22Rv1 (cell line): ENCODE measurements at regions not wholly inside any gene's neighbourhood (a gene's known extent, or its start where the extent isn't known, plus 50 kb on each side); places are given as distances from the start of the nearest gene placed in this dataset.
"Not testable (repeated sequence)": the region's sequence is repeated elsewhere in the genome, so short reads cannot be mapped to it uniquely, and the experiment has no call there.

Experiments
- H3K27ac ChIP-seq: fragments of 450-650 bp; 2 replicates; pipeline ENCODE4 v1.5.1; 2017
- CTCF ChIP-seq: fragments of 450-650 bp; IDR thresholded peaks from 2 replicates; pipeline ENCODE4 v1.5.1; 2017; ENCODE audit warnings: mild to moderate bottlenecking
- ZFX ChIP-seq: fragments of 450-650 bp; IDR thresholded peaks from 2 replicates; pipeline ENCODE4 v1.6.1; 2017; ENCODE audit warnings: antibody characterized with exemption, borderline replicate concordance

GRCh38 chr12:22115711-22116110, 69.7 kb downstream of the CMAS start:
- no peak for TF ChIP-seq CTCF
- TF ChIP-seq ZFX = no peak
- no peak overlapping the region for H3K27ac ChIP-seq

- TF ChIP-seq ZFX (no peak), CTCF (no peak)
- no peak overlapping the region for H3K27ac ChIP-seq
Measured at GRCh38 chr12:22116376-22116775, 70.4 kb downstream of the CMAS start.

- no peak for TF ChIP-seq CTCF
- no peak for TF ChIP-seq ZFX
- no peak overlapping the region for H3K27ac ChIP-seq
Measured at GRCh38 chr12:22117563-22118237, 71.7 kb downstream of the CMAS start.

- TF ChIP-seq ZFX (no peak), CTCF (no peak)
- H3K27ac ChIP-seq = no peak overlapping the region
Measured at GRCh38 chr12:22118238-22118790, 72.3 kb downstream of the CMAS start.

GRCh38 chr12:22121224-22121623, 75.2 kb downstream of the CMAS start:
- no peak overlapping the region for H3K27ac ChIP-seq
- TF ChIP-seq CTCF (peak; percentile 47), ZFX (no peak)

- H3K27ac ChIP-seq = no peak overlapping the region
- TF ChIP-seq ZFX (no peak), CTCF (no peak)
Measured at GRCh38 chr12:22122359-22122758, 76.3 kb downstream of the CMAS start.

- TF ChIP-seq CTCF = no peak
- TF ChIP-seq ZFX = no peak
- H3K27ac ChIP-seq = no peak overlapping the region
Measured at GRCh38 chr12:22124987-22125386, 79.0 kb downstream of the CMAS start.

GRCh38 chr12:22126101-22126500, 80.1 kb downstream of the CMAS start:
- H3K27ac ChIP-seq = not testable (repeated sequence)
